HG03095 (cell line): ENCODE measurements at regions not wholly inside any gene's neighbourhood (a gene's known extent, or its start where the extent isn't known, plus 50 kb on each side); places are given as distances from the start of the nearest gene placed in this dataset.

Source experiments
- ATAC-seq: cut with Tn5 transposase; IDR thresholded peaks from one replicate; pipeline ENCODE4 v1.9.1; 2021; ENCODE audit warnings: moderate library complexity; ENCODE audit not compliant: unreplicated experiment

DNA sequence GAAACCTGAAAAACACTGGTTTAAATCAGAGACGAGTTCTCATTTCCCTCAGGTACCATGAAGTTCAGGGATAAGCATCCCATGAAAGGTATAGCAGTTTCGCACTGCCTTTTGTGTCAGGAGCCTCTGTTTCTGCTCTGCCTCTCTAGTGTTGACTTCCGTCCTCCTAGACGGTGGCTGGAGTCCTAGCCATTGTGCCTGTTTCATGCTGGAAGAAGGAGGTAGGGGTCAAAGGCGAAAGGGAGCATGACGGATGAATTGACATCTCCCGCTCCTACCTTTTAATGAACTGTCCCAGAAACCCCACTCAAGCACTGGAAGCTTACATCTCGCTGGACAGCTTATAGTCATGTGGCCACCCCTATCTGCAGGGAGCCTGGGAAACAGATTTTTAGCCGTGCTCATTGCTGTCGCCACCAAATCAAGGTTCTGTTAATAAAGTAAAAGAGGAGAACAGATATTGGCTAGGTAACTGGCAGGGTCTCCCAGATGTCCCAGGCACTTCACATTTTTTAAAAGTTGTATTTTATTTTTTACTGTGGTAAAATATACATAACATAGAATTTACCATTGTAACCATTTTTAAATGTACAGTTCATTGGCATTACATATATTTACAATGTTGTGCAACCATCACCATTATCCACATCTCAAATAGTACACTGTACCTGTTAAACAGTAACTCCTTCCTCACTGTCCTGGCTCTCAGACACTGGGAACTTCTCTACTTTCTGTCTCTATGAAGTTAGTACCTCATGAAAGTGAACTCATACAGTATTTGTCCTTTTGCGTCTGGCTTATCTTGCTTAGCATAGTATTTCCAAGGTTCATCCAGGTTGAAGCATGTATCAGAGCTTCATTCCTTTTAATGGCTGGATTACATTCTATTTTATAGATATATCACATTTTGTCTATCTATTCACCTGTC lies 55.0 kb upstream of the CTLA4 start:
- no peak for ATAC-seq

DNA sequence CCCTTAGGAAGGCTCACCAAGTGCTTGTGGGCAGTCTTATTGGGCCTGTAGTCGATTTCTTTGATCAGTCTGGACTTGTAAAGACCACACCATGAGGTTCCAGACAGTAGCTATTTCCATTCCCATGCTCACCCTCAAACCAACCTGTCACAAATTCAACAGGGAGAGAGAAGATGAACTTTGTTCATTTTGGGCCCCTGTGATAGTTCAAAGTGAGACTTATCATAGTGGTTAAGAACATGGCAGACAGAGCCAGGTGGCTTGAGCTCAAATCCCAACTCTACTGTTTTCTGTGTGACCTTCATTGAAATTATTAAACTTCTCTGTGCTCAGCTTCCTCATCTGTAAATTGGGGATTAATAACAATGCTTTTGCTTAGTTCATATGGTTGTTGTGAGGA lies 53.9 kb upstream of the CTLA4 start:
- ATAC-seq = no peak

DNA sequence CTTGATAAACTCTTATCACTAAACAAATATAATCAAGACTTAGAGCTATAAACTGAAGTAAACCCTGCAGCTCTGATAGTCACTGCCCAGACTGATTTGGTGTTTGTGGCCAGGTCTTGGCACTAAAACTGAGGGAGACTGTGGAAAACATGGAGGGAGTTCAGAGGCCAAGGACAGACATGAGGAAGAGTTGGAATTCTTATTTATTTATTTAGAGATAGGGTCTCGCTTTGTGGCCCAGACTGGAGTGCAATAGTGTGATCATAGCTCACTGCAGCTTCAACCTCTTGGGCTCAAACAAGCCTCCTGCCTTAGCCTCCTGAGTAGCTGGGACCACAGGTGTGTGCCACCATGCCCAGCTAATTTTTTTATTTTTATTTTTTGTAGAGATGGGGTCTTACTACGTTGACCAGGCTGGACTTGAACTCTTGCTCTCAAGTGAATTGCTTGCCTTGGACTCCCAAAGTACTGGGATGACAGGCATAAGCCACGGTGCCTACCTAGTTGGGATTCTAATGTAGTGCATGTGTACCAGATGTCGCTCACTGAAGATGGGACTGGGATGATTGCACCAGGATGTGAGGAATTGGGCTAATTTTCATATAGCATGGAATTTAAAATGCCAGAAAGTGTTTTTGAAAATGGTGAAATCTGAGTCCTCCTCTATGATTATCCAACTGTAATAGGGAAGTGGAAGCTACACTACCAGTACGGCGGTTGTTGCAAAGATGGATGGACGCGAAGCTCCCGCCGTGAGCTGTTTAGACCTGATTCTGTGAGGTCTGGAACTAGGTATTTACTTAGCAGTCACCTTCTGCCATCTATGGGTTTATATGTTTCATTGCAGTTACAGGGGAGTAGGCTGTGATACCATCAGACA lies 52.7 kb upstream of the CTLA4 start:
- ATAC-seq = peak; percentile 79

DNA sequence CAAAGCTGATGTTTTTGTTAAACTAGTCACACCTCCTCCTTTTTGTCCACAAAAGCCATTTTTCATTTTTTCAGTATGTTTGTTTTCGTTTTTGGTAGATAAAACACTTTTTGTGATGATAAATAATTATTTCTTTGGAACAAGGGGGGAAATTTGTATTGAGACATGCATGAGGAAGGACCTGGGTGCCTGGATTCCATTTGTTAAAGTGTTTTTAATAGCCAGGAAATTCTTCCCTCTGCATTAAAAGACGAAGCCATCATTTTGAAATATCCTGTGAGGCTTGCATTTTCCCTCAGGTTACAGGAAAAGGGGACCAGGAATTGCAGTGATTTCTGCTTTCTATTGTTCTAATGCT lies 52.1 kb upstream of the CTLA4 start:
- no peak for ATAC-seq

DNA sequence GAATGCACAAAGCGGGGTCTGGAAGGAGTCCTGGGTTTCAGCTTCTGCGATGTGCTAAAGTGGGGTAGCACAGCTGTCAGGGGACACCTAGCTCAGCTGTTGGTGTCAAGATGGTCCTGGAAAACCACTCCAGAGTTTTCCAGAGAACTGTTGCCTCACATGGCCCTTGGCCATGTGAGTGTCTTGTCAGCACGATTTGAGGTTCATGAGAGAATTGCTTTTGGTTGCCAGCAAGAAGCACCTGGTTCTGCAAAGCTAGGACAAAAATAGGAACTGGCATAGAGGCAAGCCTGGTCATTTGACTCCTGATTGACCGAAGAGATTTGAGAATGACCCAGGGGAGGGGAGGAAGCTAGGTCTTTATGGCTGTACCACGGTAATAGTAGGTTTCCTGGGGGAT lies 50.4 kb upstream of the CTLA4 start:
- no peak for ATAC-seq
